ENCODE measurements at regions not wholly inside any gene's neighbourhood (a gene's known extent, or its start where the extent isn't known, plus 50 kb on each side); places are given as distances from the start of the nearest gene placed in this dataset.
A peak's percentile ranks its signal among the peaks of the same experiment; 100 is the strongest.

DNA sequence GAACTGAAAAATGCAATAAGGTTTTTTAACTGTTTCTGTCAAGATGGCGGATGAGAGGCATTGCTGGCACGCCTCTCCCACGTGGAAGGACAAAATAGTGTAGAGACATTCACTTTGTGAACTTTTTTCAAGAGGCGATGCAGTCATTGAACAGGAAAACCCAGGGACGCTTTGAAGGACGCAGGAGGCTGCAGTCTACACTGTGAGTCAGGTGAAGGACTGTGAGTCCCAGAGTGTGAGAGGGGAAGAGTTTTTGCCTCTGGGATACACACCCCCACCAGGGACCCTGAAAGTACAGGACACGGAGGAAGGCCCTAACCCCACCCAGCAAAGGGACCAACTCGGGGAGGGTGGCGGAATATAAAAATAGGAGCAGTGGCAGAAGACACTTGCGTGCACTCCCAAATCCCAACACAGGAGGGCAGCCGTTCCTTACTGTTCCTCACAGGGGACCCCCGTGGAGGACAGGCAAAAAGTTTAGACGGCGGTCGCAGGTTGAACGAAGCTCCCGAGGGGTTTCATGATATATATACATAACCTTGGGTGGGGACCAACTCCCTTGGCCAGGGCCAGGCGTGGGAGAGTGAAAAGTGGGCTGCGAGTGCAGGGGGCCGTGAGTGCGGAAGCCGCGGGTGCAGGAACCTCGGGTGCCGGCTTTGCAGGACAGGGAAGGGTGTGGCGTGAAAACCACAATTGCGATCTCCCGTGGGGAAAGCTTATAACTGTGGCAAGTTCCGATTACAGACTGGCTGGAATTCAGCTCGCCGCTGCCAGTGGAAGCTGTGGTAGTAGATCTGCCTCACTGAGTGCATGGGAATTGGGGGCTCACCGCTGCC lies 82.0 kb upstream of the ALOX12 start (continued):
- no peak for TF ChIP-seq RBM22 (IDR thresholded peaks at IDR 0.05; ENCODE audit: low read depth, low read length, poor library complexity, severe bottlenecking)
- no peak for TF ChIP-seq SMAD4 (CRISPR knock-in tag; conservative IDR thresholded peaks at IDR 0.05)
- peak; percentile 84 for TF ChIP-seq ARID2 (IDR thresholded peaks at IDR 0.05)
- no peak for TF ChIP-seq SPI1 (IDR thresholded peaks at IDR 0.05; ENCODE audit: borderline replicate concordance, low read depth, low read length)
- no peak for TF ChIP-seq SMARCA4 (IDR thresholded peaks at IDR 0.05)
- no peak for TF ChIP-seq NONO (IDR thresholded peaks at IDR 0.05; ENCODE audit: low read depth in 2 of 2, low read length in 1 of 2)
- no peak for TF ChIP-seq ARID3B (CRISPR knock-in tag; IDR thresholded peaks at IDR 0.05; ENCODE audit: borderline replicate concordance)
- TF ChIP-seq, protein P1, sequence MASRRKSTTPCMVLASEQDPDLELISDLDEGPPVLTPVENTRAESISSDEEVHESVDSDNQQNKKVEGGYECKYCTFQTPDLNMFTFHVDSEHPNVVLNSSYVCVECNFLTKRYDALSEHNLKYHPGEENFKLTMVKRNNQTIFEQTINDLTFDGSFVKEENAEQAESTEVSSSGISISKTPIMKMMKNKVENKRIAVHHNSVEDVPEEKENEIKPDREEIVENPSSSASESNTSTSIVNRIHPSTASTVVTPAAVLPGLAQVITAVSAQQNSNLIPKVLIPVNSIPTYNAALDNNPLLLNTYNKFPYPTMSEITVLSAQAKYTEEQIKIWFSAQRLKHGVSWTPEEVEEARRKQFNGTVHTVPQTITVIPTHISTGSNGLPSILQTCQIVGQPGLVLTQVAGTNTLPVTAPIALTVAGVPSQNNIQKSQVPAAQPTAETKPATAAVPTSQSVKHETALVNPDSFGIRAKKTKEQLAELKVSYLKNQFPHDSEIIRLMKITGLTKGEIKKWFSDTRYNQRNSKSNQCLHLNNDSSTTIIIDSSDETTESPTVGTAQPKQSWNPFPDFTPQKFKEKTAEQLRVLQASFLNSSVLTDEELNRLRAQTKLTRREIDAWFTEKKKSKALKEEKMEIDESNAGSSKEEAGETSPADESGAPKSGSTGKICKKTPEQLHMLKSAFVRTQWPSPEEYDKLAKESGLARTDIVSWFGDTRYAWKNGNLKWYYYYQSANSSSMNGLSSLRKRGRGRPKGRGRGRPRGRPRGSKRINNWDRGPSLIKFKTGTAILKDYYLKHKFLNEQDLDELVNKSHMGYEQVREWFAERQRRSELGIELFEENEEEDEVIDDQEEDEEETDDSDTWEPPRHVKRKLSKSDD (conservative IDR thresholded peaks at IDR 0.05; ENCODE audit: low read length), result no peak
- TF ChIP-seq KLF1 (tag; IDR thresholded peaks at IDR 0.05), result no peak
- TF ChIP-seq CC2D1A (IDR thresholded peaks at IDR 0.05), result peak; percentile 78
- TF ChIP-seq HMGN3 (IDR thresholded peaks at IDR 0.05; ENCODE audit: borderline replicate concordance, extremely low read depth, insufficient read length, low read depth, low read length), result peak; percentile 22
- TF ChIP-seq, protein P2, sequence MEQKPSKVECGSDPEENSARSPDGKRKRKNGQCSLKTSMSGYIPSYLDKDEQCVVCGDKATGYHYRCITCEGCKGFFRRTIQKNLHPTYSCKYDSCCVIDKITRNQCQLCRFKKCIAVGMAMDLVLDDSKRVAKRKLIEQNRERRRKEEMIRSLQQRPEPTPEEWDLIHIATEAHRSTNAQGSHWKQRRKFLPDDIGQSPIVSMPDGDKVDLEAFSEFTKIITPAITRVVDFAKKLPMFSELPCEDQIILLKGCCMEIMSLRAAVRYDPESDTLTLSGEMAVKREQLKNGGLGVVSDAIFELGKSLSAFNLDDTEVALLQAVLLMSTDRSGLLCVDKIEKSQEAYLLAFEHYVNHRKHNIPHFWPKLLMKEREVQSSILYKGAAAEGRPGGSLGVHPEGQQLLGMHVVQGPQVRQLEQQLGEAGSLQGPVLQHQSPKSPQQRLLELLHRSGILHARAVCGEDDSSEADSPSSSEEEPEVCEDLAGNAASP (IDR thresholded peaks at IDR 0.05), result no peak
- no peak for TF ChIP-seq HEY1 (CRISPR knock-in tag; IDR thresholded peaks at IDR 0.05; ENCODE audit: borderline replicate concordance)
- no peak for TF ChIP-seq HDAC6 (IDR thresholded peaks at IDR 0.05; ENCODE audit: low read depth, low read length)
- no peak for TF ChIP-seq NRF1 (conservative IDR thresholded peaks at IDR 0.05 in 1 of 2, IDR thresholded peaks at IDR 0.05 in 1 of 2)
- no peak for TF ChIP-seq KHSRP (IDR thresholded peaks at IDR 0.05)
- TF ChIP-seq ZNF239 (CRISPR knock-in tag; IDR thresholded peaks at IDR 0.05), result no peak
- no peak for TF ChIP-seq SP2 (IDR thresholded peaks at IDR 0.05; ENCODE audit: extremely low read depth, low read depth, low read length, poor library complexity, severe bottlenecking)
- no peak for TF ChIP-seq KDM1A (IDR thresholded peaks at IDR 0.05)
- TF ChIP-seq, protein P3, sequence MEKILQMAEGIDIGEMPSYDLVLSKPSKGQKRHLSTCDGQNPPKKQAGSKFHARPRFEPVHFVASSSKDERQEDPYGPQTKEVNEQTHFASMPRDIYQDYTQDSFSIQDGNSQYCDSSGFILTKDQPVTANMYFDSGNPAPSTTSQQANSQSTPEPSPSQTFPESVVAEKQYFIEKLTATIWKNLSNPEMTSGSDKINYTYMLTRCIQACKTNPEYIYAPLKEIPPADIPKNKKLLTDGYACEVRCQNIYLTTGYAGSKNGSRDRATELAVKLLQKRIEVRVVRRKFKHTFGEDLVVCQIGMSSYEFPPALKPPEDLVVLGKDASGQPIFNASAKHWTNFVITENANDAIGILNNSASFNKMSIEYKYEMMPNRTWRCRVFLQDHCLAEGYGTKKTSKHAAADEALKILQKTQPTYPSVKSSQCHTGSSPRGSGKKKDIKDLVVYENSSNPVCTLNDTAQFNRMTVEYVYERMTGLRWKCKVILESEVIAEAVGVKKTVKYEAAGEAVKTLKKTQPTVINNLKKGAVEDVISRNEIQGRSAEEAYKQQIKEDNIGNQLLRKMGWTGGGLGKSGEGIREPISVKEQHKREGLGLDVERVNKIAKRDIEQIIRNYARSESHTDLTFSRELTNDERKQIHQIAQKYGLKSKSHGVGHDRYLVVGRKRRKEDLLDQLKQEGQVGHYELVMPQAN (IDR thresholded peaks at IDR 0.05; ENCODE audit: borderline replicate concordance), result no peak
- TF ChIP-seq SMAD2 (IDR thresholded peaks at IDR 0.05; ENCODE audit: low read depth, low read length), result no peak

Data from K562 (cell line).